NCI-H1930 (cell line): ENCODE measurements at regions not wholly inside any gene's neighbourhood (a gene's known extent, or its start where the extent isn't known, plus 50 kb on each side); places are given as distances from the start of the nearest gene placed in this dataset.

Experiments used
- DNase-seq, 2 experiments: peaks; one replicate each; lab custom pipeline; 2025; lab: John Stamatoyannopoulos, UW

DNA sequence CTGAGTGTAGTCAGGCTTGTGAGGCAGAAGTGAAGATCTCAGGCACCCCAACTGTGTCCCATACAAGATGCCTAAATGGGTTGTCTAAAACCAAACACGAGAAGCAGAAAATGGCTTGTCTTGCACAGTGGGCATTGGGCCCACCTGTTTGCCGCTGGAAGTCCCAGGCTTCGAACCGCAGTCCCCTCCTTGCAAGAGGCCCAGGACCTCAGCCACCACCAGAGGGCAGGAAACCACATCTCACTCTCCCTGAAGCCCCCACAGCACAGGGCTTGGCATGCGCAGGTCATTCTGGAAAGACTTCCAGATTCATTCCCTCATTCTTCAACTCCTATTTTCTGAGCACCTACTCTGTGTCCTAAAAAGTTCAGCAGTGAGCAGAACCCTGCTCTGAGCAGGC is 973.7 kb downstream of the UQCRFS1 start:
- DNase-seq: peak in 1 of 2 experiments; percentile 13

DNA sequence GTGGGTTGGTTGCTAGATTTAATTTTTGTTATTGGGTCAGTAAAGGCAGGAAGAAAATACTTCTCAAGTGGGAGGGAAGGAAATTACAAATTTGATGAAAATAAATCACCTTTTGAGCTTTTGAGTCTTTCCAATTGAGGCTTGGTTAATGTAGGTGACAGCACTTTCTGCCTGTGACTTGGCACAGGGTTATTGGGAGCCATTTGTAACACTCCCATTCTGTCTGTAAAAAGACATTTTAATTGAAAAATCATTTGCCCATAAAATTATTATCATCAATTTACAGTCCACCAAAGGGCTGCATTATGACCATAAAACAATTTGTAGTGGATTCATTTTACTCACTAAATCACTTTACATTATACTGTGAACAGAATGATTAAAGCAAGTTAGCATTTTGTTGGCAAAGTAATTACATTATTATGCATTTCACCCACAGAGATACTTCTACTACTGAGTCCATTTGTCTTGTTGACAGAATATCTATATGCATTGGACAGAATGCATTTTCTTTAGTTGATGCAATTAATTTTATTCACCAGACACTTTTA is 974.6 kb downstream of the UQCRFS1 start:
- DNase-seq: no peak

DNA sequence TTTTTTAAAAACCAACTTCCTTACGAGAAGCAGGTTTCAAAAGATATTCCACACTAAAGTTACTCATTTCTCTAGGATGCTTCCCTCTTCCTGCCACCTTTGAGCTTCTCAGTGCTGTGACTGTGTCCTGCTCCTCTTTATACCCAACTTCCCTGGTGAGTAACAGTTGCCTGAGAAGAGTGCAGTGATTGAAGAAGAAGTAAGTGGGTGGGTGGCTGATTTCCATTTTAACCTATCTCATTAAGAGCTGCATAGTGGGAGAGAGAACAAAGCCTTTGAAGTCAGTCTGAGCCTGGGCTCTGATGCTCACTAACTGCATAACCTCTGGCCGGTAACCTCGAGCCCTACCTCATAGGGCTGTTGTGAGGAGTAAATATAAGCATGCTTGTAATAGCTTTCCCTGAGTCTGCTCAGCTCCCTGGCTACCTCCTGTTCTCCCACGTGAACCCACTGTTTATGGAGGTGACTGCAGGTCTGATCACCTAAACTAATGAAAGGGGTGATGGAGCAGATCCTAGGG is 977.3 kb downstream of the UQCRFS1 start:
- no peak for DNase-seq

DNA sequence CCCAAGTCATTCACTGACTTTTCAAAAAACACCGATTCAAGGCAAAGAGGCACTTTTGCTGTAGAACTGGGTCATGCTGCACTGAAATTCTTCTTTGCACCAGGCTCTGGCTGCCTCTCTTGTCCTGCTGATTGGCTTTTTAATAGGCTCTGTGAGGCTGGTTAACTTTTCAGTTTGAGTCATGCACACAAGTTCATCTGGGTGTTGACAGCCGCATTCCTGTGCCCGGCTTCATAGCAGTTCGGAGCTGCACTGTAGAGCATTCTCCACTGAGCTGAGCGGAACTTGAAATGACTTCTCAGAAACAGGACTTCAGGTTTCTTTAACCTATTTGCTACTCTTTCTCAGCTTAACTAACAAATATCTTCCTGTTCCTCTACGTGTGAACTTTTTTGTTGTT is 978.3 kb downstream of the UQCRFS1 start:
- DNase-seq: no peak

DNA sequence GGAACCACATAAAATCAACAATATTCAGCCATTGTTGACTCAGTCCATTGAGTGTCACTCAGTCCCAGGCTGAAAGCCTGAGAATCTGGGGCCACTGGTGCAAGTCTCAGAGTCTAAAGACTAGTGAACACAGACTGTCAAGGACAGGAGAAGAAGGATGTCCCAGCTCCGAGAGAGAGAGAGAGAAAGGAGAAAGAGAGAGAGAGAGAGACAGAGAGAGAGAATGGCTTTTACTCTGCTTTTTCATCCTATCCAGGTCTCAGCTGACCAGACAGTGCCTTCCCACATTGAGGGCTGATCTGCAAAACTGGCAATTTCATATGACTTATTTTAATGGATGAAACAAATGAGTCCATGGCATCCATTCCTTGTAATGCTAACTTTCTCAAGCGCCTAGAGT is 984.1 kb downstream of the UQCRFS1 start:
- DNase-seq: no peak

DNA sequence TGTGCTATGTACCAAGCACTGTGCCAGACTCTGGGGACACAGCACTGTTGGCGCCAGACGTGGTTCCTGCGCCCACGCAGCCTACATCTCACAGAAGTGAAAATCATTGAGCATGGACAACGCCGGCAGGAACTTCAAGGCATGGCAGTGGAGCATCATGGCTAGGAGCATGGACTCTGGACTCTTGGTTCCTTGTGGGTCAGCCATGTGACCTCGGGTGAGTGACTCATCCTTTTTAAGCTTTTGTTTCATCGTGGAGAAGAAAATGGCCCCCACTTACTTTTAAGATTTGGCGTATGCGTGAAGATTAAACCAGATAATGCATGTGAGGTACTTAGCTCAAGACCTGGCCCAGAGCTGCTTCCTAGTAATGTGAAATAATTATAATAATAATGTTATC is 988.5 kb downstream of the UQCRFS1 start:
- no peak for DNase-seq

DNA sequence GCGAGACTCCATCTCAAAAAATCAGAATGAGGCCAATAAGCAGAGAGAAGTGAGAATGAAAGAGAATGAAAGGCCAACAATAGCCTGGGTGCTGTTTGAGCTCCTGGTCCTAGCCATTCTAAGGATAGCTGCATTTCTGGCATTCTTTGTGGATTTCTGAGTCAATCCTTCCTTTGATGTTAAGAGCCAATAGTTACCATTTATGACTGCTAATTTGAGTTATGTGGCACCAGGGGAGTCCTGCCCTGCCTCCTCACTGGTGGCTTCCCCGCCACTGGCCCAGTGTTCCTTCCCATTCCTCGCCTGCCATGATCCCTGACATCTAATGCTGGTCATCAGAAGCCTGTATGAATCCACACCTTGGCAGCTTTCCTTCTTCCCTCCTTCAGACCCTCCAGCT is 991.2 kb downstream of the UQCRFS1 start:
- DNase-seq: no peak

DNA sequence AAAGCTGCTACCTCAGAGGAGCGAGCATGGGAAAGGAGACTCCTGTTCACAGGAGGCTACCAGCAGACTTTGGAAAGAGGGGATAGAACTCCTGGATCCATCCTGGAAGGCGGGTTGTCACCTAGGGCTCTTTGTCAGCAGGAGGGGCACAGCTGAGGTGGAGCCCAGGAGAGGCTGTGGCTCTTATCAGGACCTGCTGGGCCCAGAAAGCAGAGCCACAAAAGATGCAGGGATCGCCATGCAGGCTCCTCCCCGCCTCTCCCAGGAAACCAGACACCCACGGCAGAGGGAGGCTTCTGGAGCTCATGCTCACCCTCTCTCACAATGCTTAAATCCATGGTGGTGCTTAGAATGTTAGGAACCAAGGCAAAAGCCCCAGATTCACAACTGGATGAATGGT is 994.2 kb downstream of the UQCRFS1 start:
- DNase-seq: no peak

DNA sequence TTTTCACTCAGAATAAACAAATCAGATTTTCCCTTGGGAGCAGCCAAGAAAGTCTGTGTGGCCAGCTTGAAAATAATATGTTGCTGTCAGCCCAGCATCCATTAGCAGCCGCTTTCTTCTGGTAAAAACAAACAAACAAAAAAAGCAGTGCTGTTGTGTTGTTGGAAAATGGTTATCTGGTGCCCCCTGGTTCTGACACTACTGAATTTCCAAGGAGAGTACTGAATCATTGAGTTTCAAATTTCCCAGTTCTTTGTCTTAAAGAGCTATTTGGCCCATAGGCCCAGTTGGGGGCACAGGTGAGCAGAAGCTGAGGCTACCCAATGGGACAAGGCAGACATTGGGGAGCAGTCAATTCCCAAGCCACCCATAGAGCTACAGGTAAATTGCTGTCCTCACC is 995.9 kb downstream of the UQCRFS1 start:
- DNase-seq: no peak

DNA sequence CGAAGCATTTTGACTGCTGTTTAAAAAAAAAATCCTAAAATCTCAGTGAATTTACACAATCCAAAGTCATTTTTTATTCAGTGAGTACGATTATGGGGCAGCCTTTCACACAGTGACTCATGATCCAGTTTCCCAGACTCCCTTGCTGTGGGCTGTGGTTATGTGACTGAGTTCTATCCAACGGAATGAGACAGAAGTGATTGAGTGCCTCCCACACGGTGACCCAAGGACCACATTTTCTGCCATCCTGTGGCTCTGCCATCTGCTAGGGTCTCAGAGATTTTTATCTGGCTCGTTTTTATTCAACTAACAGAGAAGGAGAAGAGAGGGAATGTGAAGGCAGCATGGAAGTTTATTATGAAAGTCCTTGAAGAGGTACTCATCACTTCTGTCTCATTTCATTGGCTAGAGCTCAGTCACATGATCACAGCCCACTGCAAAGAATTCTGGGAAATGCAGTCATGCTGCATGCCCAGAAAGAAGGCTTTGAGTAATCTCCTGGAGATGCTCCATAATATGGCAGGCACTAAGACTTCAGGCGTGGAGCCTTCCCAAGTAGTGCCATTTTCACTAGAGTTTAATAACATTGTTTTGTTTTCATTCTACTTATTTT is 999.4 kb downstream of the UQCRFS1 start:
- peak; percentile 24 to 25 for DNase-seq

DNA sequence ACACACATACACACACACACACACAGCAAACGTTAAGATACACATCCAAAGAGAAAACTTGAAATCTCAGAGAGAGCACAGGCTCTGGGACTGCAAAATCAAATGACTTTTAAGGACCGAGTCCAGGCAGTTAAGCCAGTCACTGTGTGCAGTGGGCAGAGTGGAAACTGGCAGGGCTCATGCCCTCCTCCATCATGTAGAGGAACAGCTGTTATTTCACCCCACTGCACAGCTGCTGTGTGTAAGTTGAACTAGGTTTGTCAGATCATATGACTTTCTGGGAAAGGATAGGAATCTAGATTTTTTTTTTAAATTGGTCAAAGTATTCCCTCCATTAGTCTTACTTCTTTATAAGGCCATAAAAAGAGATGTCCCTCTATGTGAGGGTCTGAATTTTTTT is 1002.1 kb downstream of the UQCRFS1 start:
- DNase-seq: no peak

DNA sequence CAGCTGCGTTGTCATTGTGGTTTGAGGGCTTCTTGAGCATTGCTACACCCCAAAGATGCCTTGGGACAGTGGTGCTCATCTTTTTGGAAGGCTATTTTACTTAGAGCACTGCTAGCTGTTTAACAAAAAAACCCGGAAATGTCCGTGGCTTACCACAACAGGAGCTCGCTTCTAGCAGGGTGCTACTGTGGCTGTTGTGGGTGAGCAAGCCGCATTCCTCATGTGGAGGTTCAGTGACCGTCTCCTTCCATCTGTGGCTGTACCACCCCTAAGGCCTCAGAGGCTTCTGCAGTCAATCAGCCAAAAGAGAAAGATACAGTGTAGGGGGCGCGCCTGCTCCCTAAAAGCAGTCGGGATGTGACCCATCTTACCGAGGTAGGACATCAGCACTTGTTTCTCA is 1004.2 kb downstream of the UQCRFS1 start:
- DNase-seq: no peak

DNA sequence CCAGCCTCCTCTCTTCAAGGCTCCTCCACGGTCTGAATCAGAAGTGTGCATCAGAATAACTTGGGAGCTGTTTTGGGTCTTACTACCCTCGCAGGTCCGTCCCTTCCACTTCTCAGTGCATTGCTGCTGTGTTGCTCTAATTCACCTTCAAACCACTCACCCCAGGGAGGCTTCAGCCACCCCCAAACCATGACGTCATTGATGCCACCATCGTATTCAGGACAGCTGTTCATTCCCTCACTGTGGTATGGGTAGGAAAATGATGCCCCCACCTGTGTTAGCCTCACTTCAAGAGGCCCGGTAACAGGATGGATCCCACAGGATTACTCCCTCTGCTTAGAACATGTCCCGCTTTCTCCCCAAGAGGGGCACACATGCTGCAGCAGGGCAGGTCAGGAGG is 1005.7 kb downstream of the UQCRFS1 start:
- DNase-seq: no peak

DNA sequence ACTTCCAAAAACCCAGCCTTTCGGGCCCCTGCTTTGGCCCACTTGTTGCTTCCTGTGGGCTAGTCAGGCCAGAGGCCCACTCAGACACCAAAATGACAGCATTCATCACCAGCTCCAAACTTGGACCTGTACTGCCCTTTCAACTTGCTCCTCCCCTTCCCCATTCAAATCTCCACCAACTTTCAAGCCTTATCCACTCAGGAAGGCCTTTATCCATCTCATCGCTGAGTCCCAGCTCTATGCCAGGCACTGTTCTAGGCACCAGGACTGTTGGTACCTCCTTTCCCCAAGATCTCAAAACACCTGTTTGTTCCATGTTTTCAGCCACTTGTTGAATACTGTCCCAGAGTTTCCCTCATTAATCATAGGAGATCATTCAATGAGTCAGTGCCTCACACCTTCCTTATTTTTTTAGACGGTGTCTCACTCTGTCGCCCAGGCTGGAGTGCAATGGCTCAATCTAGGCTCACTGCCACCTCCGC is 1011.4 kb downstream of the UQCRFS1 start:
- DNase-seq: no peak

DNA sequence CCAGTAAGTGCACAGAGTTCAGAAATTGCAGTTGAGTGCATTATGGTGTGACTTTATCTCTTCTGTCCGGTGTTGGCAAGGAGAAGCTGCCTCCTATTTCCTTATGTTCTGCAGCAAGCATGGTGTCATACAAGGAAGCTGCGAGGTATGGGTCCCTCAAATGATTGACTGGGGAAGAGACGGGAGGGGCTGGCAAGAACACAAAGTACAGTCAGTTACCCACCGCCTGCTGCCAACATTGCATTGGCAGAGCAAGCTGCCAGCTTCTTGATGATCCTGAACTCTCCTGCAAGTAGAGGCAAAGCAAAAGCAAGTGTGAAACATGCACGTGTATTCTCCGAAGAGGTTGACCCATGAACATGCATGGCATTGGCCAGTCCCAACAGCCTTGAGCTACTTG is 1013.6 kb downstream of the UQCRFS1 start:
- DNase-seq: no peak

DNA sequence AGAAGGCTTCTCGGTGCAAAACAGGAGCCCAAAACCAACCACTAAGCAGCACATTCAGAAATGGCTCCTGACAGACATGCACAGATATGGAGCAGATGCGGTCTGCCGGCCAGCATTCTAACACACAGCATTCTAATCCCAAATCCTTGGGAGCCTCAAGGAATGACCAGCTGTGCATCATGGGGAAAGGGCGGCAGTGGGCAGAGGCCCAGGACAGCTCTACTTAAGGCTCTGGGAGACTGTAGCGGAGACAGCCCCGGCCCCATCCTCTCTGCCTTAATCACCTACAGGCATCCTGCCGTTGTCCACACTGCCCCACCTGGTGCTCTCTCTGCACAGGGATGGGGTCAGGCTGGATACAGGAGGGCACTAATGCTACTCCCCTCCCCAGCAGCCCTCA is 1016.0 kb downstream of the UQCRFS1 start:
- DNase-seq: no peak

DNA sequence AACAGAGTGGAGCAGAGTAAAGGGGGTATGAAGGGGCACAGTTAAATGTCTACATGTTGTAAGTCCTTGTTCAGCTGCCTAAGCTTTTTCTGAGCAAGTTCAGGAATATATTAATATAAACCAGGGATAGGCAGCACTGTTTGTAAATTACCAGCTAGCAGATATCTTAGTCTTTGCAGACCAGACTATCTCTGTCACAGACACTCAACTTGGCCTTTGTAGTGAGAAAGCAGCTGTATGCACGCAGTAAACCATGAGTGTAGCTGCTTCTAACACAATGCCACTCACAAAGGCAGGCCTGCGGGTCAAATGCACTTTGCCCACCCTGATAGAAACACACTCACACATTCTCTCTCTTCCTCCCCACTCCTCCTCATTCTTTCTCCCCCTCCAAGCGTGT is 1016.9 kb downstream of the UQCRFS1 start:
- no peak for DNase-seq

DNA sequence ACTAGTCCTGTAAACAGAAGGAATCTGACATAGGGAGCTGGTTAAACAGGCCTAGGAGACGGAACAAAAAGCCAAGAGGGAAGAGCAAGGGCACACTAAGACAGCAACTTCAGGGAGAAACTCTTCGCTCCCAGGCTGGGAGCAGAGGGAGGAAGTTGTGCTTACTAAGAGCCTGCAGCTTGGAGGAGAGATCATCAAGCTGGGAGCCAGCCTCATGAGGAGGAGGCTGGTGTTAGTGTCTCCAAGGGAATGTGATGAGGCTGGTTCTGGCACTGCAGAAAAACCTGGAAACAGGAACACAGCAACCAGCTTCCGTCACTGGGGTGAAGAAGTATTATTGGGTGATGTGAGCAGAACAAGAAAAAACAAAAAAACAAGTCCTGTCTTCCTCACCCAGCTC is 1027.3 kb downstream of the UQCRFS1 start:
- DNase-seq: no peak

DNA sequence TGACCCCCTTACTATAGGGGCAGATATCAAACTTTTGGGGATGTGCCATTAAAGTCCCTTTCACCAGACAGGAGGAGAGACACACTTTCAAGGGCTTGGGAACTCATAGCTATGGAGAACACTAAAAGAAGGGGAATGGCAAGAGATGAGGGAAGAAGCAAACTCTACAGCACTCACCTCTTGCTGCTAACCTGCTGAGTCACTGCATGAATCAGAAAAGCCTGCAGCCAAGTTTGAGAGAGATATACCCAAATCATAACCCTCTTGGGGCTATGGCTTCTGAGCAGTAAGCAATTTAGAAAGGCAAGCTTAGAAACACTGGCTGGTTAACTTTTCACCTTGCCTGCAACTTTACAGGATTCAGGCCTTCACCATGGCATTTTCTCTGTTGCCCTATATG is 1028.0 kb downstream of the UQCRFS1 start:
- DNase-seq: no peak

DNA sequence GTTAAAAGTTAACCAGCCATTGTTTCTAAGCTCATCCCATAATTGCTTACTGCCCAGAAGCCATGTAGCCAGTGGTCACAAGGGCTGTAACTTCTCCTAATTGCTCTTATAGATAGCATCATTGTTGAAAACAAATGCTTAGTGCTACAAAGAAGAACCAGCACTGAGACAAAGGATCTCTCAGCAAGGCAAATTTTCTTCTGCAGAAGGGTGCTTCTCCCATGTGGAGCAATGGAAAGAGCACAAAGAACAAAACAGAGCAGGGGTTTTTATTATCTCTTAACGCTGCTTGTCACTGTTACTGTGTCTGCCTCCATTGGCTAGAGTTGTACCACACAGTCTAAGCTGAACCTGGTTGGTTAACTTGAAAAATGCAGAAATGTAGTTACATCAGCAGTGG is 1036.8 kb downstream of the UQCRFS1 start:
- no peak for DNase-seq

DNA sequence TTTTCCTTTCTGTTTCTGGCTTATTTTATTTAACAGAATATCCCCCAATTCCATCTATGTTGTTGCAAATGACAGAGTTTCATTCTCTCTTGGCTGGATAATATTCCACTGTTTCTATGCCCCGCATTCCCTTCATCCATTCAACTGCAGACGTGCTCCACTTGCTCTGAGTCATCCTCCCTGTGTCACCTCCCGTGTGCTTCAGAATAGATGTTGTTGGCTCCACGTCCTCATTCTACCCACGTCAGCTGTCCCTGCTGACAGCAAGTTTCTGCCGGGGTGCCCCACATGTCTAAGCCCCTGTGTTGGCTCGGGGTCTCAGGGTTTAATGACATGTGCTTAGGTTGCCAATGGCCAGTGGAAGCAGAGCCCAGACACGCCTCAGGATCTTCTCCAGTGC is 1041.0 kb downstream of the UQCRFS1 start:
- no peak for DNase-seq

DNA sequence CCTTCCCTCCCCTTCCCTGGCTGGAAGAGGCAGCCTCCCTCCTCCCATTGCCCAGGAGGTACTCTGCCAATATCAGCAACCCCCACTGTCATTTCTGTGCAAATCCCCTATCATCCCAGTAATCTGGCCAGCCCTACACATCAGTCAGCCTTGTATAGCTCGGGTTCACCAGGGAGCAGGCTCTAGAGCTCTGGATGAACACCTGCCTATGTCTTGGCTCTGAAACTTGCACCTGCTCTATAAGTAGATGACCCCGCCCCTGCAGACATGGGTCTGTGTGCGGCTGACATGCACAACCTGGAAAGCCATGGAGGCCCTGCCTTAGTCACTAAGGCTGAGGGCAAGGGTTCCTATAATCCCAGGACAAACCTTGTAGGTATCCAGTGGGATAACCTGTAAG is 1042.9 kb downstream of the UQCRFS1 start:
- DNase-seq: no peak

DNA sequence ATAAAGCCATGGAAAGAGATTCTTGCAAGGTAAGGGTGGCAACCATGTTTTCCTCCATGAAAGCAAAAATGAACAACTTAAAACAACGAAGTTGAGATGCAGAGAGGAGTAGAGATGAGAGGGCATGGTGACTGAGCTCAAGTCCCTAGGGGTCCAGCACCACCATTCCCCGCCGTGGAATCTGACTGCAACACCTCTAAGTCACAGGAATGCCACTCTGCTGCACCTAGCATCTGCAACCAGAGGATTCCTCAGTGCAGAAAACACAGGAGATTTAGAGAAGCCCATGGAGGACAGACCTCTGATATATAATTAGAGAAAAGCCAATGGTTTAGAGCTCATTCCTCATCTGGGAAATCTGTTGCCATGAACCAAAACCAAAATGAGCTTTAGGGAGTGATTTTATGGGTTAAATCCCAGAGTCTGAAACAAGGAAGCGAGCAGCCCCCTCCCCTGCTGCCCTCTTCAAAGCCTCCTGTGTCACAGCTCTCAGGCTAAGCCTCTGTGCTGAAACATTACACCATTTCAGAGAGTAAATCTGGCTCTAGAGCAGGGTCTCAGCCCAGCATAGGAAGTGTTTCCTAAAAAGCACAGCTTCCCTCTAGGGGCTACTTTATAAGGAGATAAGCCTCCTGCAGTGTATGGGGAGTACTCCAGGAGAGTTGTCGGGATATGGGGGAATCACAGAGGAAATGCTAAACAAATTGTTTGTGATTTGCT is 1043.6 kb downstream of the UQCRFS1 start:
- no peak for DNase-seq
